ENCODE measurements at regions not wholly inside any gene's neighbourhood (a gene's known extent, or its start where the extent isn't known, plus 50 kb on each side); places are given as distances from the start of the nearest gene placed in this dataset.

DNA sequence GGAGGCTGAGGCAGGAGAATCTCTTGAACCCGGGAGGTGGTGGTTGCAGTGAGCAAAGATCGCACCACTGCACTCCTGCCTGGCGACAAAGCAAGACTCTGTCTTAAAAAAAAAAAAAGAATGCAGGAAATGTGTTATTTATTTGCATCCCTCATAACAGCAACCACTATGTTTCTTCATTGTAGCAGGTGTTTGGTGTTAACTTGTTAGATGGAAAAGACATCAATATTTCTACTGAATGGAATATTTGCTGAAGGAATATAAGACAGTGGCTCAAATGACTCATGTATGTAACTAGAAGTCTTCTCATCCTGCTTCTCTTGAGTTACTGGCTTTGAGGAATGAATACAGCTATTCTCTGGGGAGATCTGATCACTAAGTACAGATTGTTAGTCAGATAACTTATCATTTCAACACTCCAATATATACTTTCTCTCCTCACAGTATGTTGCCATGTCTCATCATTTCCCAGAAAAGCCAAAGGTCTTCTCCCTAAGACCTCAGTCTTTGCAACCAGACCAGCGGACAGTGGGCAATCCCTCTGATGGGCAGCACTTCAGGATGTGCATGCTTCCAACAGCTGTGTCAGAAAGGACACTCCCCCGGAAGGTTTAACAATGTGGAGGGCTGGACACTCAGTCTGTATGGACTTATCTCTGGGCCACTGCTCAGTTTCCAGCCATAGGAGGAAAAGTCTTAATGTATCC lies 104.4 kb upstream of the STK17B start:
- H3K4me3 Mint-ChIP-seq = no peak overlapping the region
- no peaks in the 10 kb centered on the region for H3K79me2 ChIP-seq (ENCODE audit: low read depth)
- DNase-seq (ENCODE audit: low spot score) = no peak
- no peaks in the 10 kb centered on the region for H4K20me1 ChIP-seq (ENCODE audit: low read depth)
- H3K4me1 Mint-ChIP-seq = peaks cover 14% of the 10 kb centered on the region
- H3K27ac Mint-ChIP-seq = no peak overlapping the region
- no peak overlapping the region for H3K9ac ChIP-seq
- TF ChIP-seq EZH2phosphoT487 (IDR thresholded peaks at IDR 0.05) (no peak), CTCF (IDR thresholded peaks at IDR 0.05) (no peak), EZH2 (IDR thresholded peaks at IDR 0.05) (no peak)
- no peak overlapping the region for H3K4me3 ChIP-seq
- H3K36me3 Mint-ChIP-seq = peaks cover 2% of the 10 kb centered on the region
- no peaks in the 10 kb centered on the region for H3F3A ChIP-seq (ENCODE audit: low read depth)
- H2AFZ ChIP-seq (replicated peaks) = no peak overlapping the region
- no peaks in the 10 kb centered on the region for H3K36me3 ChIP-seq
- H3K27me3 ChIP-seq = no peaks in the 10 kb centered on the region
- no peak overlapping the region for H3K4me2 ChIP-seq
- H3K27me3 Mint-ChIP-seq (ENCODE audit: insufficient read depth, low read depth) = no peaks in the 10 kb centered on the region
- H3K9me3 ChIP-seq (ENCODE audit: low read depth) = no peaks in the 10 kb centered on the region
- H3K9me3 Mint-ChIP-seq = no peaks in the 10 kb centered on the region
- no peak overlapping the region for H3K27ac ChIP-seq
- no peaks in the 10 kb centered on the region for H3K4me1 ChIP-seq

- Histone ChIP-seq H3F3A (ENCODE audit: low read depth) (no peaks in the 10 kb centered on the region), H3K27ac (no peak overlapping the region), H3K9ac (no peak overlapping the region), H3K79me2 (ENCODE audit: low read depth) (no peaks in the 10 kb centered on the region), H3K4me2 (no peak overlapping the region), H3K4me1 (no peaks in the 10 kb centered on the region), H3K27me3 (no peaks in the 10 kb centered on the region), H4K20me1 (ENCODE audit: low read depth) (no peaks in the 10 kb centered on the region), H3K36me3 (no peaks in the 10 kb centered on the region), H3K4me3 (no peak overlapping the region), H2AFZ (replicated peaks) (no peak overlapping the region), H3K9me3 (ENCODE audit: low read depth) (no peaks in the 10 kb centered on the region)
- H3K4me3 Mint-ChIP-seq = no peak overlapping the region
- H3K9me3 Mint-ChIP-seq = no peaks in the 10 kb centered on the region
- DNase-seq (ENCODE audit: low spot score) = no peak
- TF ChIP-seq EZH2 (IDR thresholded peaks at IDR 0.05) = no peak
- TF ChIP-seq CTCF (IDR thresholded peaks at IDR 0.05) = no peak
- TF ChIP-seq EZH2phosphoT487 (IDR thresholded peaks at IDR 0.05) = no peak
- H3K27me3 Mint-ChIP-seq (ENCODE audit: insufficient read depth, low read depth) = no peaks in the 10 kb centered on the region
- H3K36me3 Mint-ChIP-seq = peaks cover 2% of the 10 kb centered on the region
- no peak overlapping the region for H3K27ac Mint-ChIP-seq
- H3K4me1 Mint-ChIP-seq = peaks cover 14% of the 10 kb centered on the region
Measured at GRCh38 chr2:196276421-196276820, 105.0 kb upstream of the STK17B start.

DNA sequence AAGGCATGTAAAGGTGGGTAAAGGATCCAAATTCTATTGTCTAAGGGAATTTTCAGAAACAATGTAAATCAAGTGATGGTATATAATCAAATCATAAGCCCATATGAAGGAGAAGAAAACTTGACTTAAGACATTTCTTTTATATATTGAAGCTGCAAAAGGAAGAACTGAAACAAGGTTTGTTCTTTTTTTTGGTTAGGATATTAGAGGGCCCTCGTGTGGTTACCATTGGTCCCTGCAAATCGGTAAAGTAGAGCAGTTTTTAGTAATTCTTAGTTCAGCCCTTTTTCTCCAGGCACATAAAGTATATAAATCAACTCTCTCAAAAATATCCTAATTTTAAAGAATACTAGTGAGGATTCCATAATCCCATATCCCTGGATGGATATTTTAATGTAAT lies 105.6 kb upstream of the STK17B start:
- no peaks in the 10 kb centered on the region for H3F3A ChIP-seq (ENCODE audit: low read depth)
- H3K9me3 ChIP-seq (ENCODE audit: low read depth) = no peaks in the 10 kb centered on the region
- no peak overlapping the region for H3K4me3 Mint-ChIP-seq
- no peaks in the 10 kb centered on the region for H3K36me3 ChIP-seq
- peaks cover 14% of the 10 kb centered on the region for H3K4me1 Mint-ChIP-seq
- no peak for DNase-seq (ENCODE audit: low spot score)
- no peak overlapping the region for H3K27ac Mint-ChIP-seq
- H3K79me2 ChIP-seq (ENCODE audit: low read depth) = no peaks in the 10 kb centered on the region
- H2AFZ ChIP-seq (replicated peaks) = no peak overlapping the region
- H3K4me2 ChIP-seq = no peak overlapping the region
- no peaks in the 10 kb centered on the region for H3K27me3 ChIP-seq
- no peaks in the 10 kb centered on the region for H3K4me1 ChIP-seq
- no peak overlapping the region for H3K9ac ChIP-seq
- no peaks in the 10 kb centered on the region for H4K20me1 ChIP-seq (ENCODE audit: low read depth)
- no peaks in the 10 kb centered on the region for H3K9me3 Mint-ChIP-seq
- peaks cover 2% of the 10 kb centered on the region for H3K36me3 Mint-ChIP-seq
- TF ChIP-seq EZH2phosphoT487 (IDR thresholded peaks at IDR 0.05) (no peak), CTCF (IDR thresholded peaks at IDR 0.05) (peak; percentile 65)
- no peaks in the 10 kb centered on the region for H3K27me3 Mint-ChIP-seq (ENCODE audit: insufficient read depth, low read depth)
- H3K4me3 ChIP-seq = no peak overlapping the region
- H3K27ac ChIP-seq = no peak overlapping the region
